Endothelial cell of umbilical vein (primary cell): ENCODE measurements at regions not wholly inside any gene's neighbourhood (a gene's known extent, or its start where the extent isn't known, plus 50 kb on each side); places are given as distances from the start of the nearest gene placed in this dataset.

Experiments
- CTCF ChIP-seq, 2 donors: IDR thresholded peaks; 1 replicate in 1 of 2; 2 replicates in 1 of 2; pipeline ENCODE4 v1.5.1; 2011; ENCODE audit warnings: low read length in 2 of 2, mild to moderate bottlenecking in 2 of 2, moderate library complexity in 2 of 2, control low read depth in 1 of 2, inconsistent platforms in 1 of 2, low read depth in 1 of 2; ENCODE audit not compliant: insufficient read depth in 1 of 2; ENCODE audit errors: extremely low read depth in 1 of 2
- EZH2 ChIP-seq: IDR thresholded peaks from 2 replicates; pipeline ENCODE4 v1.6.1; 2012; ENCODE audit warnings: borderline replicate concordance, low read depth, mild to moderate bottlenecking, moderate library complexity, low read length, inconsistent platforms; ENCODE audit not compliant: severe bottlenecking
- GATA2 ChIP-seq: IDR thresholded peaks from 2 replicates; pipeline ENCODE4 v1.7.0; 2011; ENCODE audit warnings: low read depth, mild to moderate bottlenecking, moderate library complexity, mixed read lengths, low read length; ENCODE audit not compliant: insufficient read length, insufficient read depth
- MAX ChIP-seq: IDR thresholded peaks from 2 replicates; pipeline ENCODE4 v1.6.1; 2011; ENCODE audit not compliant: insufficient read depth, insufficient read length
- POLR2A ChIP-seq: IDR thresholded peaks from 2 replicates; pipeline ENCODE4 v1.6.1; 2012; ENCODE audit warnings: low read depth, mild to moderate bottlenecking, control low read depth, low read length
- POLR2AphosphoS5 ChIP-seq: IDR thresholded peaks from 2 replicates; pipeline ENCODE4 v1.6.1; 2012; ENCODE audit warnings: low read depth, mild to moderate bottlenecking, control low read depth, low read length, moderate library complexity; ENCODE audit not compliant: insufficient read depth

- TF ChIP-seq POLR2AphosphoS5 = no peak
- no peak for TF ChIP-seq POLR2A
- no peak for TF ChIP-seq EZH2
- TF ChIP-seq CTCF (IDR thresholded peaks at IDR 0.05; ENCODE audit: extremely low read depth in 1 of 2, insufficient read depth in 1 of 2, low read depth in 1 of 2, low read length in 2 of 2) = no peak
- no peak for TF ChIP-seq MAX
- no peak for TF ChIP-seq GATA2
Measured at GRCh38 chr2:220857368-220857767, 714.7 kb downstream of the EPHA4 start.
